C4-2B (cell line): ENCODE measurements at regions not wholly inside any gene's neighbourhood (a gene's known extent, or its start where the extent isn't known, plus 50 kb on each side); places are given as distances from the start of the nearest gene placed in this dataset.

Experiments used
- H3K27ac ChIP-seq: fragments of 450-650 bp; 2 replicates; pipeline ENCODE4 v1.5.1; 2017
- CTCF ChIP-seq: fragments of 450-650 bp; conservative IDR thresholded peaks from 2 replicates; pipeline ENCODE4 v1.5.1; 2017; ENCODE audit warnings: mild to moderate bottlenecking
- ZFX ChIP-seq: fragments of 450-650 bp; IDR thresholded peaks from 2 replicates; pipeline ENCODE4 v1.6.1; 2017

GRCh38 chr11:42255906-42256305 is 796.5 kb upstream of the LRRC4C start:
- TF ChIP-seq ZFX (no peak), CTCF (no peak)
- no peak overlapping the region for H3K27ac ChIP-seq

- H3K27ac ChIP-seq = no peak overlapping the region
- TF ChIP-seq ZFX (no peak), CTCF (no peak)
These were observed 798.1 kb upstream of the LRRC4C start for GRCh38 chr11:42257534-42257933.

GRCh38 chr11:42265072-42265471 is 805.6 kb upstream of the LRRC4C start:
- TF ChIP-seq CTCF (no peak), ZFX (no peak)
- H3K27ac ChIP-seq = no peak overlapping the region

- H3K27ac ChIP-seq = no peak overlapping the region
- TF ChIP-seq CTCF (no peak), ZFX (no peak)
These were observed 811.9 kb upstream of the LRRC4C start for GRCh38 chr11:42271306-42271705.

- TF ChIP-seq ZFX = no peak
These were observed 814.5 kb upstream of the LRRC4C start for GRCh38 chr11:42273977-42274376.

GRCh38 chr11:42296910-42297309 is 837.5 kb upstream of the LRRC4C start:
- no peak for TF ChIP-seq CTCF
- no peak for TF ChIP-seq ZFX
- H3K27ac ChIP-seq = no peak overlapping the region

More at GRCh38 chr11:42273977-42274376, 814.5 kb upstream of the LRRC4C start:
- no peak overlapping the region for H3K27ac ChIP-seq

- H3K27ac ChIP-seq = no peak overlapping the region
- TF ChIP-seq ZFX = no peak
- no peak for TF ChIP-seq CTCF
These were observed 840.3 kb upstream of the LRRC4C start for GRCh38 chr11:42299780-42300179.

GRCh38 chr11:42301777-42302176 is 842.3 kb upstream of the LRRC4C start:
- H3K27ac ChIP-seq = no peak overlapping the region
- TF ChIP-seq CTCF (no peak), ZFX (no peak)
